GM12892 (cell line): ENCODE measurements at regions not wholly inside any gene's neighbourhood (a gene's known extent, or its start where the extent isn't known, plus 50 kb on each side); places are given as distances from the start of the nearest gene placed in this dataset.

ENCODE experiments used
- POLR2AphosphoS5 ChIP-seq: IDR thresholded peaks from 2 replicates; pipeline ENCODE4 v1.6.1; 2011; ENCODE audit warnings: low read depth, low read length, control low read depth
- TAF1 ChIP-seq: IDR thresholded peaks from 2 replicates; pipeline ENCODE4 v1.6.1; 2011; ENCODE audit warnings: low read depth, mild to moderate bottlenecking, control low read depth, low read length, borderline replicate concordance

DNA sequence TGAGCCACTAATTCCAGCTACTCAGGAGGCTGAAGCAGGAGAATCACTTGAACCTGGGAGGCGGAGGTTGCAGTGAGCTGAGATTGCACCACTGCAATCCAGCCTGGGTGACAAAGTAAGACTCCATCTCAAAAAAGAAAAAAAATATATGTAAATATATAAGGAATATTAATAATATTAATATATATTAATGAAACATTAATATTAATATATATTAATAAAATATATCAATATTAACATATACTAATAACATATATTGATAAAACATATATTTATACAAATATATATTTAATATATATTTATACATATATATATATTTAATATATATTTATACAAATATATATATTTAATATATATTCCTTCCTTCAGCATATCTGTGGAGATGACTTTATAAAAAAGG lies 338.0 kb downstream of the NPIPA8 start:
- TF ChIP-seq POLR2AphosphoS5 (no peak), TAF1 (no peak)
